B cell (primary cell): ENCODE measurements at regions not wholly inside any gene's neighbourhood (a gene's known extent, or its start where the extent isn't known, plus 50 kb on each side); places are given as distances from the start of the nearest gene placed in this dataset.

ENCODE experiments used
- ATAC-seq: fragments of 200-7000 bp; cut with Tn5 transposase; one replicate; pipeline ENCODE4 v1.10.0; 2021; ENCODE audit warnings: low read depth, mild to moderate bottlenecking, moderate number of reproducible peaks, moderate library complexity
- CTCF ChIA-PET: fragments of 350-600 bp; sonication (Branson Sonifier 250); formaldehyde crosslinking; loops from one replicate; lab custom pipeline; 2021; ENCODE audit warnings: antibody characterized with exemption, inconsistent platforms; lab: Charles Lee
- POLR2A ChIA-PET: fragments of 350-600 bp; sonication (Branson Sonifier 250); formaldehyde crosslinking; loops from one replicate; lab custom pipeline; 2021; ENCODE audit warnings: antibody characterized with exemption; lab: Charles Lee
- DNase-seq: peaks from one replicate; pipeline ENCODE4 v3.0.0; 2013
- H2AFZ ChIP-seq: 2 replicates; pipeline ENCODE4 v1.6.1; 2012; ENCODE audit warnings: mild to moderate bottlenecking, low read depth, low read length; ENCODE audit not compliant: insufficient read depth, poor library complexity, severe bottlenecking
- H3K27ac ChIP-seq, 2 donors: 1 replicate in 1 of 2; 2 replicates in 1 of 2; pipeline ENCODE4 v1.5.1; 2012 to 2013; ENCODE audit warnings: low read length in 2 of 2, mild to moderate bottlenecking in 2 of 2, moderate library complexity in 1 of 2
- H3K27me3 ChIP-seq, 4 experiments: fragments of 200-600 bp in 1 of 4; sonication (generic) in 1 of 4; replicated peaks in 1 of 4; 1 replicate in 2 of 4; 2 replicates in 2 of 4; pipeline versions ENCODE4 v1.6.1 to v1.7.0; 2013 to 2016; ENCODE audit warnings: low read length in 3 of 4, mild to moderate bottlenecking in 2 of 4, mixed read lengths in 1 of 4, moderate library complexity in 1 of 4; ENCODE audit not compliant: insufficient read depth in 4 of 4, control insufficient read depth in 3 of 4; ENCODE audit errors: control extremely low read depth in 1 of 4
- H3K36me3 ChIP-seq, 2 experiments: replicated peaks in 1 of 2; 1 replicate in 1 of 2; 2 replicates in 1 of 2; pipeline versions ENCODE4 v1.6.1 to v1.7.1; 2013; ENCODE audit warnings: low read length in 1 of 2; ENCODE audit not compliant: insufficient read depth in 2 of 2, control insufficient read depth in 1 of 2; ENCODE audit errors: control extremely low read depth in 1 of 2, extremely low read depth in 1 of 2
- H3K4me1 ChIP-seq, 2 donors: fragments of 200-600 bp in 1 of 2; sonication (generic) in 1 of 2; 1 replicate in 1 of 2; 2 replicates in 1 of 2; pipeline versions ENCODE4 v1.5.1 to v1.6.1; 2013 to 2017; ENCODE audit warnings: low read length in 2 of 2; ENCODE audit not compliant: control insufficient read depth in 2 of 2, insufficient read depth in 2 of 2
- H3K4me2 ChIP-seq: replicated peaks from 2 replicates; pipeline ENCODE3; 2012; ENCODE audit warnings: mild to moderate bottlenecking, low read depth, low read length; ENCODE audit not compliant: poor library complexity, severe bottlenecking
- H3K4me3 ChIP-seq, 5 experiments: fragments of 200-600 bp in 1 of 5; sonication (generic) in 1 of 5; 1 replicate in 3 of 5; 2 replicates in 2 of 5; pipeline versions ENCODE4 v1.5.1 to v1.7.0; 2011 to 2016; ENCODE audit warnings: low read length in 4 of 5, mild to moderate bottlenecking in 4 of 5, low read depth in 2 of 5, control low read depth in 1 of 5, moderate library complexity in 1 of 5; ENCODE audit not compliant: insufficient read depth in 1 of 5; ENCODE audit errors: control extremely low read depth in 1 of 5, extremely low read depth in 1 of 5
- H3K79me2 ChIP-seq: fragments of 200-600 bp; sonication (generic); one replicate; pipeline ENCODE4 v1.6.0; 2016; ENCODE audit warnings: low read length; ENCODE audit not compliant: control insufficient read depth, insufficient read depth
- H3K9ac ChIP-seq: fragments of 200-600 bp; sonication (generic); 2 replicates; pipeline ENCODE4 v1.6.1; 2017; ENCODE audit warnings: mild to moderate bottlenecking, low read length, moderate library complexity
- H3K9me3 ChIP-seq, 3 donors: one replicate each; pipeline versions ENCODE4 v1.6.1 to v1.7.1; 2013; ENCODE audit warnings: low read length in 2 of 3; ENCODE audit not compliant: control insufficient read depth in 2 of 3, insufficient read depth in 1 of 3; ENCODE audit errors: control extremely low read depth in 1 of 3
- H4K20me1 ChIP-seq: 2 replicates; pipeline ENCODE4 v1.6.0; 2012; ENCODE audit warnings: mild to moderate bottlenecking, low read length; ENCODE audit not compliant: insufficient read depth, control insufficient read depth, poor library complexity, severe bottlenecking
- H3K27ac Mint-ChIP-seq: one replicate; pipeline ENCODE4 v1.8.0; 2021; ENCODE audit warnings: mixed read lengths
- H3K27me3 Mint-ChIP-seq: one replicate; pipeline ENCODE4 v1.8.0; 2021; ENCODE audit warnings: mixed read lengths
- H3K4me1 Mint-ChIP-seq: one replicate; pipeline ENCODE4 v1.8.0; 2021; ENCODE audit warnings: mixed read lengths
- H3K4me3 Mint-ChIP-seq: one replicate; pipeline ENCODE4 v1.8.0; 2021; ENCODE audit warnings: mixed read lengths
- H3K9me3 Mint-ChIP-seq: one replicate; pipeline ENCODE4 v1.8.0; 2022; ENCODE audit warnings: mixed read lengths; ENCODE audit not compliant: insufficient read depth
- EZH2 ChIP-seq: IDR thresholded peaks from 2 replicates; pipeline ENCODE4 v1.6.1; 2012; ENCODE audit warnings: borderline replicate concordance, low read depth, mild to moderate bottlenecking, moderate library complexity, low read length; ENCODE audit not compliant: insufficient read depth, poor library complexity, severe bottlenecking
- WGBS: methylation state at CpG from one replicate; pipeline ENCODE4 v1.1.5; 2013; ENCODE audit warnings: missing lambda C conversion rate; ENCODE audit not compliant: insufficient coverage; 5-methylcytosine and 5-hydroxymethylcytosine counted together
- intact Hi-C: fragments of 100-400 bp; cut with micrococcal nuclease; formaldehyde crosslinking; loops from one replicate; pipeline ENCODE4 v1.10.0; 2022
- TF ChIP-seq, protein P1 (sequence below): fragments of 200-600 bp; IDR thresholded peaks from one replicate; pipeline ENCODE4 v1.8.0; 2022; ENCODE audit warnings: antibody characterized with exemption, mild to moderate bottlenecking

- no peaks in the 10 kb centered on the region for H3K9me3 Mint-ChIP-seq
- no peak overlapping the region for H3K9ac ChIP-seq
- H3K4me3 ChIP-seq, result no peak overlapping the region
- H3K36me3 ChIP-seq, result no peaks in the 10 kb centered on the region
- no peaks in the 10 kb centered on the region for H3K79me2 ChIP-seq
- intact Hi-C loops, result no loop called here
- ATAC-seq (no peak), DNase-seq (no peak)
- peaks cover 0 to 13% (median 0%) of the 10 kb centered on the region in 4 experiments for H3K27me3 ChIP-seq
- no peak overlapping the region for H3K4me2 ChIP-seq
- POLR2A ChIA-PET, result no interaction called here
- H3K4me1 Mint-ChIP-seq, result no peaks in the 10 kb centered on the region
- no peaks in the 10 kb centered on the region for H4K20me1 ChIP-seq
- peaks cover 32% of the 10 kb centered on the region for H3K27me3 Mint-ChIP-seq
- CTCF ChIA-PET, result no interaction called here
- H3K4me3 Mint-ChIP-seq, result no peak overlapping the region
- no peaks in the 10 kb centered on the region for H3K9me3 ChIP-seq
- H3K4me1 ChIP-seq, result no peaks in the 10 kb centered on the region
- H3K27ac Mint-ChIP-seq, result no peak overlapping the region
- no peak overlapping the region for H3K27ac ChIP-seq
- TF ChIP-seq, protein P1, sequence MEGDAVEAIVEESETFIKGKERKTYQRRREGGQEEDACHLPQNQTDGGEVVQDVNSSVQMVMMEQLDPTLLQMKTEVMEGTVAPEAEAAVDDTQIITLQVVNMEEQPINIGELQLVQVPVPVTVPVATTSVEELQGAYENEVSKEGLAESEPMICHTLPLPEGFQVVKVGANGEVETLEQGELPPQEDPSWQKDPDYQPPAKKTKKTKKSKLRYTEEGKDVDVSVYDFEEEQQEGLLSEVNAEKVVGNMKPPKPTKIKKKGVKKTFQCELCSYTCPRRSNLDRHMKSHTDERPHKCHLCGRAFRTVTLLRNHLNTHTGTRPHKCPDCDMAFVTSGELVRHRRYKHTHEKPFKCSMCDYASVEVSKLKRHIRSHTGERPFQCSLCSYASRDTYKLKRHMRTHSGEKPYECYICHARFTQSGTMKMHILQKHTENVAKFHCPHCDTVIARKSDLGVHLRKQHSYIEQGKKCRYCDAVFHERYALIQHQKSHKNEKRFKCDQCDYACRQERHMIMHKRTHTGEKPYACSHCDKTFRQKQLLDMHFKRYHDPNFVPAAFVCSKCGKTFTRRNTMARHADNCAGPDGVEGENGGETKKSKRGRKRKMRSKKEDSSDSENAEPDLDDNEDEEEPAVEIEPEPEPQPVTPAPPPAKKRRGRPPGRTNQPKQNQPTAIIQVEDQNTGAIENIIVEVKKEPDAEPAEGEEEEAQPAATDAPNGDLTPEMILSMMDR, result no peak
- TF ChIP-seq EZH2, result no peak
- H2AFZ ChIP-seq, result no peak overlapping the region
Observed at GRCh38 chr22:35202376-35202775, 54.9 kb upstream of the HMGXB4 start.

- ChIA-PET POLR2A (no interaction called here), CTCF (no interaction called here)
- TF ChIP-seq, protein P1, result no peak
- TF ChIP-seq EZH2, result no peak
- Mint-ChIP-seq H3K4me1 (no peaks in the 10 kb centered on the region), H3K4me3 (no peak overlapping the region), H3K9me3 (no peaks in the 10 kb centered on the region), H3K27ac (no peak overlapping the region), H3K27me3 (peaks cover 28% of the 10 kb centered on the region)
- WGBS, result 100% methylated on average over 2 of the region's 2 CpGs
- no peak overlapping the region for H3K9ac ChIP-seq
- no peaks in the 10 kb centered on the region for H4K20me1 ChIP-seq
- H3K4me2 ChIP-seq, result no peak overlapping the region
- H3K4me1 ChIP-seq, result no peaks in the 10 kb centered on the region
- intact Hi-C loops, result no loop called here
- ATAC-seq, result no peak
- H3K27ac ChIP-seq, result no peak overlapping the region
- H2AFZ ChIP-seq, result no peak overlapping the region
- no peak for DNase-seq
- peaks cover 0 to 15% (median 0%) of the 10 kb centered on the region in 4 experiments for H3K27me3 ChIP-seq
- H3K4me3 ChIP-seq, result no peak overlapping the region
- H3K79me2 ChIP-seq, result no peaks in the 10 kb centered on the region
- no peaks in the 10 kb centered on the region for H3K9me3 ChIP-seq
- no peaks in the 10 kb centered on the region for H3K36me3 ChIP-seq
Observed at GRCh38 chr22:35203583-35203982, 53.7 kb upstream of the HMGXB4 start.
